ENCODE measurements at regions not wholly inside any gene's neighbourhood (a gene's known extent, or its start where the extent isn't known, plus 50 kb on each side); places are given as distances from the start of the nearest gene placed in this dataset.

DNA sequence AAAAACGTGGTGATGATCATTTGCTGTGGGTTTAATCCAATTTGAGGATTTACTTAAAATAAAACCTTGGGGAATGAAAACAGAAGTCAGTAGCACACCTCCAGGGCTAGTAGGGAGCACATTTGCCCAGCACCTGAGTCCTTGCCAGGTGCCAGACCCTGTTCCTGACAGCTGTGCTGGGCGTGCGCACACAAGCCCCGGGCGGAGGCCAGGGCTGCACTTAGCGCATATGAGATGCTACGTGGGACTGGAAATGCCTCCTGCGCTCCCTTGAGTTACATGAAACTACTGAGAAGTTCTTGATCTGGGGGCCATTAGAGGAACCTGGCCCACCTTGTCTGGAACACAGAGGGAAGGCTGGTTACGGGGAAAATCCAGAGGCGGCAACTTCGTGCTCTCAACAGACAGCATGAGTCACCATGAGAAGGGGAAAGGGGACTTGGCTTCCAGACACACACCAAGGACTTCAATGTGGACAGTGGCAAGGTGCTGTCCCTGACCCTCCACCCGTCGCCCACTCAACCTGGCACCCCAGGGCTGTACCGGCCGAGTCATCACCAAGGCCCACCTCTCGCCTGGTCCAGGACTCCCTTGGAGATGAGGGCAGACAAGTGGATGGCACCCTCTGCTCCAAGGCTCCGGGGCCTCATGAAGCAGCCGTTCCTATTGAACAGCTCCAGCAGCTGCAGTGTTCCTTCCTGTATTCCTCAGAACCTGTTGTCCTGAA is 1468.6 kb downstream of the BRD1 start:
- no peak for DNase-seq (ENCODE audit: low read depth)
- H3K4me3 ChIP-seq (ENCODE audit: low read depth, low read length), result no peak overlapping the region
- TF ChIP-seq, protein P1, sequence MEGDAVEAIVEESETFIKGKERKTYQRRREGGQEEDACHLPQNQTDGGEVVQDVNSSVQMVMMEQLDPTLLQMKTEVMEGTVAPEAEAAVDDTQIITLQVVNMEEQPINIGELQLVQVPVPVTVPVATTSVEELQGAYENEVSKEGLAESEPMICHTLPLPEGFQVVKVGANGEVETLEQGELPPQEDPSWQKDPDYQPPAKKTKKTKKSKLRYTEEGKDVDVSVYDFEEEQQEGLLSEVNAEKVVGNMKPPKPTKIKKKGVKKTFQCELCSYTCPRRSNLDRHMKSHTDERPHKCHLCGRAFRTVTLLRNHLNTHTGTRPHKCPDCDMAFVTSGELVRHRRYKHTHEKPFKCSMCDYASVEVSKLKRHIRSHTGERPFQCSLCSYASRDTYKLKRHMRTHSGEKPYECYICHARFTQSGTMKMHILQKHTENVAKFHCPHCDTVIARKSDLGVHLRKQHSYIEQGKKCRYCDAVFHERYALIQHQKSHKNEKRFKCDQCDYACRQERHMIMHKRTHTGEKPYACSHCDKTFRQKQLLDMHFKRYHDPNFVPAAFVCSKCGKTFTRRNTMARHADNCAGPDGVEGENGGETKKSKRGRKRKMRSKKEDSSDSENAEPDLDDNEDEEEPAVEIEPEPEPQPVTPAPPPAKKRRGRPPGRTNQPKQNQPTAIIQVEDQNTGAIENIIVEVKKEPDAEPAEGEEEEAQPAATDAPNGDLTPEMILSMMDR (IDR thresholded peaks at IDR 0.05; ENCODE audit: control insufficient read depth, extremely low read depth, insufficient read depth), result no peak

DNA sequence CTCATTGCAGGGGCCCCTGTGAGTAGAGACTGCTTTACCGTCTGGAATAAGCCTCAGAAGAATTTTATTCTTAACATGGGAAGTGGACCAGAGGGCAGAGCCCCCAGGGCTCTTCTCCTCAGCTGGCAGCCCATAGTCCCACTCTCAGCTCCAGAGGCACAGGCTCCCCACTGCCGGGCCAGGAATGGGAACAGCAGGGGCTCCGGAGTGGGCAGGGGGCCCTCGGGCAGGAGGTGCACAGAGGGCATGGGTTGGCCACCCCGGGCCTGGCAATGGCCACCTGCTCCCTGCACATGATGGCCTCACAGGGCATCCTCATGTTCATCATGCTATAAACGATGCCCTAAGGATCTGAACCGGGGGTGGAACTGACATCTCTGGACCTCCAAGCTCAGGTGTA is 1469.7 kb downstream of the BRD1 start:
- H3K4me3 ChIP-seq (ENCODE audit: low read depth, low read length), result no peak overlapping the region
- no peak for DNase-seq (ENCODE audit: low read depth)
- TF ChIP-seq, protein P1 (IDR thresholded peaks at IDR 0.05; ENCODE audit: control insufficient read depth, extremely low read depth, insufficient read depth), result no peak

DNA sequence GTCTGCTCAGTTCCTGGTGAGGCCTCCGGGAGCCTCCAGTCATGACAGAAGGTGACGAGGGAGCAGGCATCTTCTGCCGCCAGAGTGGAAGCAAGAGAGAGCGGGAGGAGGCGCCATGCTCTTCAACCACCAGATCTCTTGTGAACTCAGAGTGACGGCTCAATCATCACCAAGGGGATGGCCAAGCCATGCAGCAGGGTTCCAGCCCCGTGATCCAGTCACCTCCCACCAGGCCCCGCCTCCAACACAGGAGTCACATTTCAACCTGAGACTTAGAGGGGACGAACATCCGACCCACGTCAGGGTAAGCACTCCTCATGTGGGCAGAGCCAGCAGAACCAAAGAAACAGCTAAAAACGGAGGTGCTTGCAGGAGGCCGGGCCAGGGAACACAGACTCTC is 1470.5 kb downstream of the BRD1 start:
- H3K4me3 ChIP-seq (ENCODE audit: low read depth, low read length), result no peak overlapping the region
- TF ChIP-seq, protein P1 (IDR thresholded peaks at IDR 0.05; ENCODE audit: control insufficient read depth, extremely low read depth, insufficient read depth), result no peak
- no peak for DNase-seq (ENCODE audit: low read depth)

DNA sequence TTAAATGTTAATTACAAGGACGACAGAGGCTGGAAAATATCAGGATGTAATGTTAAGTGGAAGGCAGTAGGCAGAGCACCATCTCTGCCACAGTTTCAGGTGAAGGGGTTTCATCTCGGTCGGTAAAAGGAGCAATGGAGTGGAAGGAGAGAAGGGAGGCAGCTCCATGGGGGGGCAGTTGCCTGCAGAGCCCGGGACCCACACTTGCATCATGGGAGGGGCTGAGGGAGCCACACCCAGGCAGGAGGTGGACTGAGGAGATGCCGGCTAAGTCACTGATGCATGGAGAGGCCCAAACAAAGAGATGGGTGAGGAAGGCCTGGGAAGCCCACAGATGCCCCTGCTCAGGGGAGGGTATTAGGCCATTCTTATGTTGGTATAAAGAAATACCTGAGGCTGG is 1470.9 kb downstream of the BRD1 start:
- H3K4me3 ChIP-seq (ENCODE audit: low read depth, low read length), result no peak overlapping the region
- no peak for DNase-seq (ENCODE audit: low read depth)
- TF ChIP-seq, protein P1 (IDR thresholded peaks at IDR 0.05; ENCODE audit: control insufficient read depth, extremely low read depth, insufficient read depth), result no peak

DNA sequence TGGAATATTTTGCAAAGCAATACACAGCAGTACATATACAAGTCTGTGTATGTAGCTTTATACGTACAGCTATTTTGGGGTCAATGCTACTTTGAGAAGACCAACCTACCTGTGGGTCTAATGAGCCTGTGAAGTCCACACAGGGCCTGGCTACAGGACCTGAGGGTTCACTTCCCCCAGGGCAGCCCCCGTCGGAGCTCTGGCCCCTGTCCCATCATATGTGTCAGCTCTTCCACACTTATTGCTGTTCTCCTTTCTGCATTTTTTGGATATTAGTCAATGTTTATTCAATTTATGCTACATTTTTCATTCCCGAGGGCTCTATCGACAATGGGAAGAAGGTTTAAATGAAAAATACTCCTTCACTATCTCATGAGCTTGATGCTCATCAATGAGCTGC is 1473.6 kb downstream of the BRD1 start:
- DNase-seq (ENCODE audit: low read depth), result no peak
- H3K4me3 ChIP-seq (ENCODE audit: low read depth, low read length), result no peak overlapping the region
- TF ChIP-seq, protein P1 (IDR thresholded peaks at IDR 0.05; ENCODE audit: control insufficient read depth, extremely low read depth, insufficient read depth), result no peak

DNA sequence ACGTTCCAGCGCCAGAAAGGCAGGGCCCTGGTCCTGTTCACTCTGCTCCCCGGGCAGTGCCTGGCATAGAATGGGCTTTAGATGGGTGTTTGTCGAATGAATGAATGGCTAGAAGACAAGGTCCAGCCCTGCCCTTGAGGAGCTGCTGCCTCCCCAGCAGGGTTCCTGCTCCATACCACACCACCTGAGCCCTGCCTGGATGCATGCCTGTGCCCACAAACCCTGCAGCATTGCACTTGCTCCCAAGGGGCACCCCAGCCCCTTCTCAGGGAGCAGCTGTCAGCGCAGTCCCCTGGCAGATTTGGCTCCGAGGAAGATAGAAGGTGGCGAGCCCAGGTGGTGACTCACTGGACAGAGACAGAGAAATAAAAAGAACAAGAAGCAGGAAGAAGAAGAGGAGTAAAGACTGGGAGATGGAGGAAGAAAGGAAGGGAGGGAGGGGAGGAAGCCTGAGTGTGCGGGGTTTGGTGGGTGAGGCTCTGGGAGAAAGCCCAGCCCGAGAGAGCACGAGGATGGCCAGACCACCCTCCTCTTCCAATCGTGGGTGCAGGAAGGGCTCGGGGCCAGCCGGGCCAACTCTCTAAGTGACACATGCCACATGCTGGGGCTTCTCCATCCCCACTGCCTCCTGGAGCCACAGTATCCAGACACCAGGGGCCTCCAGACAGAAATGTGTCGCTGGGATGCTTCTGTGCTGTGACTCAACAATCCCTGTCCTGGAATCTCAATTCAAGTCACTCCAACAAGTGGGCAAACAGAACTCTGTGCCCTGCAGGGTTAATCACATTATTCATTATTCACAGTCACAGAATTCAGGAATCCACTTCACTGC is 1474.3 kb downstream of the BRD1 start:
- TF ChIP-seq, protein P1 (IDR thresholded peaks at IDR 0.05; ENCODE audit: control insufficient read depth, extremely low read depth, insufficient read depth), result no peak
- no peak overlapping the region for H3K4me3 ChIP-seq (ENCODE audit: low read depth, low read length)
- no peak for DNase-seq (ENCODE audit: low read depth)
